WTC11 (cell line): ENCODE measurements at regions not wholly inside any gene's neighbourhood (a gene's known extent, or its start where the extent isn't known, plus 50 kb on each side); places are given as distances from the start of the nearest gene placed in this dataset.
"Not testable (repeated sequence)": the region's sequence is repeated elsewhere in the genome, so short reads cannot be mapped to it uniquely, and the experiment has no call there.

Experiments
- ATAC-seq: fragments of 200-7000 bp; cut with Tn5 transposase; 2 replicates; pipeline ENCODE4 v1.10.0; 2021; ENCODE audit warnings: mild to moderate bottlenecking, moderate library complexity
- CTCF ChIA-PET: fragments of 300-600 bp; sonication (Branson Sonifier 250); formaldehyde crosslinking; loops from one replicate; lab custom pipeline; 2021; ENCODE audit warnings: antibody characterized with exemption; lab: Charles Lee
- POLR2A ChIA-PET: fragments of 350-600 bp; sonication (Branson Sonifier 250); formaldehyde crosslinking; loops from one replicate; lab custom pipeline; 2021; ENCODE audit warnings: antibody characterized with exemption; lab: Charles Lee
- DNase-seq: peaks from one replicate; pipeline ENCODE4 v3.0.0; 2021; ENCODE audit warnings: low spot score
- H3K27ac Mint-ChIP-seq: 2 replicates; pipeline ENCODE4 v1.8.0; 2021; ENCODE audit warnings: mixed read lengths
- H3K27me3 Mint-ChIP-seq: 2 replicates; pipeline ENCODE4 v1.8.0; 2021; ENCODE audit warnings: low read depth, mild to moderate bottlenecking, moderate library complexity, mixed read lengths
- H3K36me3 Mint-ChIP-seq: 2 replicates; pipeline ENCODE4 v1.8.0; 2021; ENCODE audit warnings: mixed read lengths
- H3K4me1 Mint-ChIP-seq: 2 replicates; pipeline ENCODE4 v1.8.0; 2022; ENCODE audit warnings: mixed read lengths
- H3K4me3 Mint-ChIP-seq: 2 replicates; pipeline ENCODE4 v1.8.0; 2021; ENCODE audit warnings: mild to moderate bottlenecking, moderate library complexity, mixed read lengths
- H3K9me3 Mint-ChIP-seq: 2 replicates; pipeline ENCODE4 v1.8.0; 2021; ENCODE audit warnings: mixed read lengths

- CTCF ChIA-PET, H3K27ac Mint-ChIP-seq, H3K4me3 Mint-ChIP-seq, DNase-seq, ATAC-seq, H3K36me3 Mint-ChIP-seq, H3K27me3 Mint-ChIP-seq, H3K9me3 Mint-ChIP-seq, POLR2A ChIA-PET, H3K4me1 Mint-ChIP-seq: not testable (repeated sequence)
Measured at GRCh38 chr2:90248400-90248799, 1556.9 kb downstream of the RPIA start.

- POLR2A ChIA-PET, H3K27me3 Mint-ChIP-seq, ATAC-seq, CTCF ChIA-PET, H3K36me3 Mint-ChIP-seq, H3K9me3 Mint-ChIP-seq, H3K27ac Mint-ChIP-seq, H3K4me3 Mint-ChIP-seq, DNase-seq, H3K4me1 Mint-ChIP-seq: not testable (repeated sequence)
Measured at GRCh38 chr2:90250350-90250749, 1558.9 kb downstream of the RPIA start.

GRCh38 chr2:90251576-90251975 lies 1560.1 kb downstream of the RPIA start:
- H3K27me3 Mint-ChIP-seq, H3K4me3 Mint-ChIP-seq, H3K4me1 Mint-ChIP-seq, ATAC-seq, DNase-seq, CTCF ChIA-PET, H3K27ac Mint-ChIP-seq, POLR2A ChIA-PET: not testable (repeated sequence)
- H3K36me3 Mint-ChIP-seq: peaks cover 11% of the 10 kb centered on the region
- peaks cover 12% of the 10 kb centered on the region for H3K9me3 Mint-ChIP-seq

- Mint-ChIP-seq H3K9me3 (peaks cover 29% of the 10 kb centered on the region), H3K36me3 (peaks cover 28% of the 10 kb centered on the region), H3K27me3 (peaks cover 21% of the 10 kb centered on the region)
- H3K4me3 Mint-ChIP-seq, CTCF ChIA-PET, POLR2A ChIA-PET, H3K4me1 Mint-ChIP-seq, ATAC-seq, DNase-seq, H3K27ac Mint-ChIP-seq: not testable (repeated sequence)
Measured at GRCh38 chr2:90253306-90253705, 1561.8 kb downstream of the RPIA start.

- CTCF ChIA-PET, H3K4me3 Mint-ChIP-seq, H3K27me3 Mint-ChIP-seq, H3K36me3 Mint-ChIP-seq, H3K4me1 Mint-ChIP-seq, DNase-seq, H3K9me3 Mint-ChIP-seq, POLR2A ChIA-PET, H3K27ac Mint-ChIP-seq, ATAC-seq: not testable (repeated sequence)
Measured at GRCh38 chr2:90266888-90267287, 1575.4 kb downstream of the RPIA start.

GRCh38 chr2:90287751-90288150 lies 1596.3 kb downstream of the RPIA start:
- H3K27ac Mint-ChIP-seq, H3K27me3 Mint-ChIP-seq, ATAC-seq, CTCF ChIA-PET, H3K4me3 Mint-ChIP-seq, POLR2A ChIA-PET, H3K36me3 Mint-ChIP-seq, DNase-seq, H3K9me3 Mint-ChIP-seq, H3K4me1 Mint-ChIP-seq: not testable (repeated sequence)

GRCh38 chr2:90288396-90288795 lies 1596.9 kb downstream of the RPIA start:
- H3K27ac Mint-ChIP-seq, POLR2A ChIA-PET, H3K4me3 Mint-ChIP-seq, CTCF ChIA-PET, H3K9me3 Mint-ChIP-seq, H3K27me3 Mint-ChIP-seq, DNase-seq, H3K36me3 Mint-ChIP-seq, ATAC-seq, H3K4me1 Mint-ChIP-seq: not testable (repeated sequence)

GRCh38 chr2:90289291-90289980 lies 1598.0 kb downstream of the RPIA start:
- H3K36me3 Mint-ChIP-seq, DNase-seq, H3K9me3 Mint-ChIP-seq, H3K27me3 Mint-ChIP-seq, CTCF ChIA-PET, H3K4me1 Mint-ChIP-seq, ATAC-seq, H3K4me3 Mint-ChIP-seq, POLR2A ChIA-PET, H3K27ac Mint-ChIP-seq: not testable (repeated sequence)

- ATAC-seq, CTCF ChIA-PET, H3K36me3 Mint-ChIP-seq, H3K27ac Mint-ChIP-seq, DNase-seq, H3K4me1 Mint-ChIP-seq, H3K4me3 Mint-ChIP-seq, H3K27me3 Mint-ChIP-seq, POLR2A ChIA-PET, H3K9me3 Mint-ChIP-seq: not testable (repeated sequence)
Measured at GRCh38 chr2:90290701-90291100, 1599.2 kb downstream of the RPIA start.

GRCh38 chr2:90291168-90291883 lies 1599.9 kb downstream of the RPIA start:
- H3K27ac Mint-ChIP-seq, CTCF ChIA-PET, H3K36me3 Mint-ChIP-seq, H3K27me3 Mint-ChIP-seq, H3K9me3 Mint-ChIP-seq, ATAC-seq, H3K4me1 Mint-ChIP-seq, H3K4me3 Mint-ChIP-seq, DNase-seq, POLR2A ChIA-PET: not testable (repeated sequence)

- POLR2A ChIA-PET, H3K4me1 Mint-ChIP-seq, DNase-seq, CTCF ChIA-PET, H3K4me3 Mint-ChIP-seq, ATAC-seq, H3K9me3 Mint-ChIP-seq, H3K27ac Mint-ChIP-seq, H3K27me3 Mint-ChIP-seq, H3K36me3 Mint-ChIP-seq: not testable (repeated sequence)
Measured at GRCh38 chr2:90291934-90292333, 1600.5 kb downstream of the RPIA start.

- H3K36me3 Mint-ChIP-seq, H3K4me1 Mint-ChIP-seq, H3K4me3 Mint-ChIP-seq, ATAC-seq, H3K27me3 Mint-ChIP-seq, H3K27ac Mint-ChIP-seq, H3K9me3 Mint-ChIP-seq, DNase-seq, CTCF ChIA-PET, POLR2A ChIA-PET: not testable (repeated sequence)
Measured at GRCh38 chr2:90292451-90292850, 1601.0 kb downstream of the RPIA start.
